Mesothelial cell of epicardium (in vitro differentiated cells): ENCODE measurements at regions not wholly inside any gene's neighbourhood (a gene's known extent, or its start where the extent isn't known, plus 50 kb on each side); places are given as distances from the start of the nearest gene placed in this dataset.

Experiments used
- DNase-seq, 2 experiments: peaks; one replicate each; pipeline ENCODE4 v3.0.0; 2021; ENCODE audit warnings: low spot score in 2 of 2; ENCODE audit not compliant: unreplicated experiment in 2 of 2
- H3K27ac Mint-ChIP-seq: 2 replicates; pipeline ENCODE4 v1.8.0; 2021; ENCODE audit warnings: mixed read lengths
- H3K27me3 Mint-ChIP-seq: 2 replicates; pipeline ENCODE4 v1.8.0; 2021; ENCODE audit warnings: low read depth, mixed read lengths
- H3K36me3 Mint-ChIP-seq: 2 replicates; pipeline ENCODE4 v1.8.0; 2021; ENCODE audit warnings: mixed read lengths
- H3K4me1 Mint-ChIP-seq: 2 replicates; pipeline ENCODE4 v1.8.0; 2021; ENCODE audit warnings: mixed read lengths
- H3K4me3 Mint-ChIP-seq: 2 replicates; pipeline ENCODE4 v1.8.0; 2021; ENCODE audit warnings: mild to moderate bottlenecking, moderate library complexity, mixed read lengths
- H3K9me3 Mint-ChIP-seq: 2 replicates; pipeline ENCODE4 v1.8.0; 2021; ENCODE audit warnings: mixed read lengths
- CTCF ChIP-seq: fragments of 200-600 bp; sonication (generic); IDR thresholded peaks from one replicate; pipeline ENCODE4 v1.5.0; 2021; ENCODE audit warnings: antibody characterized with exemption; ENCODE audit not compliant: unreplicated experiment

DNA sequence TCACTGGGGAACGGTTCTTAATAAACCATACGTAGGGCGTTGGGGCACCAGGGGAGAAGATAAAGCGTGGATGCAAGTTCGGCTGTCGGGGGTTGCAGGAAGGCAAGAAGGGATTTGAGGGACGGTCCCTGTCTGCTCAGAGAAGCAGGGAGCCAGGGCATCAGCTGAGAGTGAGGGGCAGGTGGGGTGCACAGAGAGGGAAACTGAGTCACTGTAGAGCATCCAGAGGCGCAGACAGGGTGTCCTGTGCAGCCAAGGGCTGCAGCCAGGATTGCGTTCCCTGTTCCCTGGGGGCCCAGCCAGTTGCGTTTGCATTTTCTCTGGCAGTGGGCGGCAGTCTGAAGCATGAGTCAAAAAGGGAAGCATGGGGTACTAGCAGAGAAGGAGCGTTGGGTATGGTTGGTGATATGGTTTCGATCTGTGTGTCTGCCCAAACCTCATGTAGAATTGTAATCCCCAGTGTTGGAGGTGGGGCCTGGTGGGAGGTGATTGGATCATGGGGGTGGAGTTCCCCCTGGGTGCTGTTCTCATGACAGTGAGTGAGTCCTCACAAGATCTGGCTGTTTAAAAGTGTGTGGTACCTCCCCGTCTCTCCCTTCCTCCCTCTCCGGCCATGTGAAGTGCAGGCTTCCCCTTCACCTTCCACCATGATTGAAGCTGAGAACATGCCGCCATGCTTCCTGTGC is 202.9 kb downstream of the NDUFA10 start:
- no peaks in the 10 kb centered on the region for H3K9me3 Mint-ChIP-seq
- peaks cover 7% of the 10 kb centered on the region for H3K4me1 Mint-ChIP-seq
- no peak overlapping the region for H3K4me3 Mint-ChIP-seq
- no peaks in the 10 kb centered on the region for H3K36me3 Mint-ChIP-seq
- TF ChIP-seq CTCF: no peak
- no peak overlapping the region for H3K27ac Mint-ChIP-seq
- peaks cover 36% of the 10 kb centered on the region for H3K27me3 Mint-ChIP-seq
- peak in 1 of 2 experiments; percentile 21 for DNase-seq

DNA sequence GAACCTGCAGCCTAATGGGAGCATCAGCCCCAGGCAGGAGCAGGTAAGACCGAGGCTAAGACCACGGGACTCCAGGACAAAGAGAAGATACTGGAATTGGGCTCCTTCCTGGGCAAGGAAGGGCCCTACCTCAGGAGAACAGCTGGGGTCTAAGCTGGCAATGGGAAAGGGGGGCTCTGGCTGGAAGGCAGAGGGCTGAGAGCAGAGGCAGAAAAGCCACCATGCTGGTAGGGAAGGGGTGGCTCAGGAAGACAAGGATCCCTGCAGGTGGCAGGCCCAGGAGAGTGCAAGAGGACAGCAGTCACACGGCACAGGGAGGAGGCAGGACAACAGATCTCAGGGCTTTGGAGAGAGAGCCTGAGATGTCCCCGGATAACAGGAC is 203.5 kb downstream of the NDUFA10 start:
- no peak overlapping the region for H3K4me3 Mint-ChIP-seq
- no peak overlapping the region for H3K27ac Mint-ChIP-seq
- peaks cover 36% of the 10 kb centered on the region for H3K27me3 Mint-ChIP-seq
- DNase-seq: no peak
- TF ChIP-seq CTCF: no peak
- H3K9me3 Mint-ChIP-seq: no peaks in the 10 kb centered on the region
- H3K36me3 Mint-ChIP-seq: no peaks in the 10 kb centered on the region
- H3K4me1 Mint-ChIP-seq: peaks cover 7% of the 10 kb centered on the region

DNA sequence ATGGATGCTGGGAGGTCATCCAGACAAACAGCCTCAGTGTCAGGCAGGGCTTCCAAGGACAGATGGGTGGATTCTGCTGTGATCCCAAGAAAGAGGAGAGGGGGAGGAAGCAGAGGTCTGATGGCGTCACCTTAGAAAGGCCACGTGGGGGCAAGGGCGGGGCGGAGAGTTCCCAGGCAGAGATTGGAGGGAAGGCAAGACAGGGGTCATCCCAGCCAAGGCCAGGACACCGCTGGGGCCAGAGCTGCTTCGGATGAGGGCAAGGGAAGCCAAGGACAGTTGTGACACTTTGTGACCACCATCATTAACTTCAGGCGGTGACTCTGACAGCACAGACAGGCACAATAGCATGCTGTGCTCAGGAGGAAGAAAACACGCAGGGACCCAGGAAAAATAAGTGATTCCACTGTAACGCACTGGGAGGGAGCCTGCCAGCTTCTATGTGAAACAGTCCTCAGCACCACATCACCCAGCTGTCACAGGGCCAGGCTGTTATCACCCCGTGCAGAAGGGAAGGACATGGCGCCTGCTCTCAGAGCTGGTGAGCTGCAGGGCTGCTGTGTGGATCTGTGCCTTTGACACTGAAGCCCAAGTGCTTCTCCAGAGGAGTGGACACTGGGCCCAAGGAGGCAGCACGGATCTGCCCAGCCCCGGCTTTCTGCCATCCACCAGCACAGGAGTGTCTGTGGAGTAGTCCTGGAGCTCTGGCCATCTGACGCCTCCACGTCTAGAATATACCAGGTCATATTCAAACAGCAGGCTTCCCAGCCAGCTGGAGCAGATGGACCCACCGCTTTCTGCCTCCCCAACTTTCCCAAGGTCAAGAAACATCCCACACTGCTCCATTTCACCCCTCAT is 204.1 kb downstream of the NDUFA10 start:
- Mint-ChIP-seq H3K36me3 (no peaks in the 10 kb centered on the region), H3K27me3 (peaks cover 36% of the 10 kb centered on the region), H3K9me3 (no peaks in the 10 kb centered on the region), H3K4me1 (peaks cover 7% of the 10 kb centered on the region), H3K27ac (no peak overlapping the region), H3K4me3 (no peak overlapping the region)
- DNase-seq: peak; percentile 12 to 35
- no peak for TF ChIP-seq CTCF

GRCh38 chr2:239819974-239820555 is 205.1 kb downstream of the NDUFA10 start:
- no peaks in the 10 kb centered on the region for H3K9me3 Mint-ChIP-seq
- TF ChIP-seq CTCF: no peak
- H3K4me1 Mint-ChIP-seq: peaks cover 7% of the 10 kb centered on the region
- H3K27me3 Mint-ChIP-seq: peaks cover 36% of the 10 kb centered on the region
- H3K4me3 Mint-ChIP-seq: no peak overlapping the region
- H3K36me3 Mint-ChIP-seq: no peaks in the 10 kb centered on the region
- no peak overlapping the region for H3K27ac Mint-ChIP-seq
- peak; percentile 10 to 32 for DNase-seq

GRCh38 chr2:239819091-239819973 is 205.8 kb downstream of the NDUFA10 start:
- H3K27ac Mint-ChIP-seq: no peak overlapping the region
- H3K27me3 Mint-ChIP-seq: peaks cover 36% of the 10 kb centered on the region
- H3K4me1 Mint-ChIP-seq: peaks cover 5% of the 10 kb centered on the region
- no peaks in the 10 kb centered on the region for H3K9me3 Mint-ChIP-seq
- H3K36me3 Mint-ChIP-seq: no peaks in the 10 kb centered on the region
- no peak for TF ChIP-seq CTCF
- no peak overlapping the region for H3K4me3 Mint-ChIP-seq
- peak; percentile 15 to 34 for DNase-seq
